NCI-H2196 (cell line): ENCODE measurements at regions not wholly inside any gene's neighbourhood (a gene's known extent, or its start where the extent isn't known, plus 50 kb on each side); places are given as distances from the start of the nearest gene placed in this dataset.
"Not testable (repeated sequence)": the region's sequence is repeated elsewhere in the genome, so short reads cannot be mapped to it uniquely, and the experiment has no call there.

Source experiments
- DNase-seq: peaks from one replicate; lab custom pipeline; 2025; ENCODE audit not compliant: unreplicated experiment; lab: John Stamatoyannopoulos, UW

DNA sequence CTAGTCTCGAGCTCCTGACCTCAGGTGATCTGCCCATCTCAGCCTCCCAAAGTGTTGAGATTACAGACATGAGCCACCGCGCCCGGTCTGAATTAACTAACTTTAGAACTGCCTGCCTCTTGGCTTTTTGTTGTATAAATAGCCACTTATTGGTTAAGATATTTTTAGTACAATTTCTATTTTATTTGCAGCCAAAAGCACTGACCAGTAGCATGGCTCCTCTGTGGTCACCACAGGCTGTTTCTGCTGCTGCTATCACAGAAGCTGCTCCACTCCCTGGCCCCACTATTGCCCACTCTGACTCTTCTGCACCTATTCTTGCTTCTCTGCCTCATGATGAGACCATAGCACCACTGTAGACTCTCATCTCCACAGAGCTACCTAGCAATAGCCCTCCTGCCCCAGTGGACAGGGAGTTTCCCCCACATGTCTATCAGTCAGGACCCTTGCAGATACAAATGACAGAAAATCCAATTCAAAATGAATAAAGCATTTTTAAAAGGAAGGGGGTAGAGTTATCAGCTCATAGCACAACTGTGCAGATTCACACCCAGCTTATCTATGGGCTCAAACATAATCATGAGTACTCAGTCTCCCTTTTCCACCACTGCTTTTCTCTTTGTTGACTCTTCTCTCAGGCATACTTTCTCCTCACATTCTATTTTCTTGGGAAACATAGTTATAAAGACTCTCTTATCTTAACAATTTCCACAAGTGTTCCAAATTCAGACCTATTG, 151.8 kb upstream of the EPB41L4A start:
- DNase-seq = no peak

DNA sequence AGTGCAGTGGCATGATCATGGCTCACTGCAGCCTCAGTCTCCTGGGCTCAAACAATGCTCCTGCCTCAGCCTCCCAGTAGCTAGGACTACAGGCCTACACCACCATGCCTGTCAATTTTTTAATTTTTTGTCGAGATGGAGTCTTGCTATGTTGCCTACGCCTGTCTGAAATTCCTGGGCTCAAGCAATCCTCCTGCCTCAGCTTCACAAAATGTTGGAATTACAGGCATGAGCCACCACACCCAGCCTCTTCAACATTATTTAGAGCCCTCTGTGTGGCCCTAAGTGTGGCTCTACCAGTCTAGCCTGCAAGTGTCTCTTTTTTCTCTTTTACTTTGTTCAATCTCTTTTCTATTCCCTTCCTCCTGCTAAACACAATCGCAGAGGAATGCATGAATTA, 154.4 kb upstream of the EPB41L4A start:
- DNase-seq = no peak

DNA sequence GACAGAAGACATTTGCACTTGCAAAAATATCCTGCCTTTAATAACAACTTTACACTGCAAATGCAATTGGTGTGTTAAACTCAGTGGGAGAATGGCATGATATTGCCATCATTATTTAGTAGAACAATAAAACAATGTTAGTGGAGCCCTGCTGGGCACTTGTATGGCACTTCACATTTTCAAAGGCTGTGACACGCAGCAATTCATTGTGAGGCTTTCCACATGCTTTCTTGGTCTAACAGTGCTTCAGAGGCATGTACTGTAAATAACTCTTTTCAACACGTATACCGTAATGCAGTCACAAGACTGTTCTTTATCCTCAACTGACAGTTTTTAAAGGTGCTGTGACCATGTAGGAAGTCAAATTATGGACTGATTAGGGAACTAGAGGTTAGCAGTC, 155.5 kb upstream of the EPB41L4A start:
- DNase-seq = no peak

DNA sequence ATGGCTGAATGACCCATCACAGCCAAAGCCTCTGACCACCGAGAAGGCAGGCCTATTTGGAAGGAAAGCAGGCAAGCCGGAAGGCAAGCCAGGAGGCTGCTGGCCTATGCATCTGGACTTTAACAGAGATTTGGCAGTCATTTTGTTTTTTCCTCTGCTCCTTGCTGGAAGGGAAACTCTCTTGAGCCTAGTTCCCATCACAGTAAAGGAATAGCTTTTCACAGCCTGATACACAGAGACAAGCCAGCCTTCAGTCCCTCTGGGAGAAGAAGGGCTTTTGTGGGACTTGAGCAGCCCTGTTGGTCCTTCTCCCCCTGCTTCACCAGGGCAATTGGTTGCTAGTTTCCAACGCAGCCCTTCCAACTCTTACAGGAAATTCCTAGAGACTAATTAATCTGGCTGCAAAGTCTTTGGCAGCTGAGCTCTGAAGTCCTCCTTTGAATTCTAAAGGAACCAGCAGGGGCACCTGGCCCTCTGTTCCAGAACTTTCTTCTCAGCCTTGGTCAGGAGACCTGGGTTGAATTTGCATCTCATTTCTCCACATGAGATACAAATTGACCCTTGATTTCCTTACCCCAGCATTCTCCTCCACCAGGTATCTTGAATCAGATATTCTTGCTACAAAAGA, 157.3 kb upstream of the EPB41L4A start:
- DNase-seq = no peak

DNA sequence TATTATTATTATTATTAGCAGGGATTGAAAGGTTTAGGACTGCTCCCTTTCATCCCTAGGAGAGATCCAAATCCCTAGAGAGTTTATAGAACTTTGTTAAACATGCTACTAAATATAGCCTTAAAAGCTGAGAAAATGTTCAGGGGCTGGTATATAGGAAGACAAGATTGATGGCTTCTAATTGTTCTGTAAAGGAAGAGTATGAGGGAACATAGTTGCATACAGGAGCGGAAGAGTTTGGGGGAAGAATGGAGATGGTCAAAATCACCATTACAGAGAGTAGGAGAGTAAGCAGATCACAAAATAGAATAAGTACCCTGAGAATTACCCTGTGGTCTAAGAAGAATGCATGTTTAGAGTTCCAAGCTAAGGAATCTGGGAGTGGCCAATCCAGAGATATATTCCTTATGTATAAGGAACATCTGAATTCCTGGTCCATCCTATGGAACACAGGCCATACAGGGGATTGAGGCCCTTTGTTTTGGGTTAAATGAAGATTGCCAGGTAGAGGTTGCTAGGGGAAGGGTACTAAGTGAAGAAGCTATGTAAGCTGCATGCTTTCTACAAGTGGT, 158.0 kb upstream of the APC start:
- DNase-seq = no peak

DNA sequence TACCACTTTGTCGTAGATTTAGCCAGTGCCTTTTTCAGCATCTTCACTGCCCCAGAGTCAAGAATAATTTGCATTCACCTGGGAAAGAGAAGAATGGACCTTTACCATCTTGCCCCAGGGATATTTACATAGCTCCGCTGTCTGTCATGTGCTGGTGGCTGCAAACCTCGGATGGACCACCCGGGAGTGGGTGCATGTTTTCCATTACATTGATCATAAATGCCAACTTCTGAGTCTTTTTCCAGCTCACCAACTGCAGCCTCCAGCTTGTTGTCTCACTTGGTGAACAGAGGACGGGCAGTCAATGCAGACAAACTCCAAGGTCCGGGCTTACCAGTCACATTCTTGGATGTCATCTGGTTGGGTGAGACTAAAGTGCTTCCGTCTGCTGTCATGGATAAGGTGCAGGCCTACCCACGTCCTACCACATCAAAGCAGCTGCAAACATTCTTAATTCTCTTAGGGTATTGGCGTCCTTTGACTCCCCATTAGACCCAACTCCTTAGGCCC, 155.8 kb upstream of the APC start:
- no peak for DNase-seq

DNA sequence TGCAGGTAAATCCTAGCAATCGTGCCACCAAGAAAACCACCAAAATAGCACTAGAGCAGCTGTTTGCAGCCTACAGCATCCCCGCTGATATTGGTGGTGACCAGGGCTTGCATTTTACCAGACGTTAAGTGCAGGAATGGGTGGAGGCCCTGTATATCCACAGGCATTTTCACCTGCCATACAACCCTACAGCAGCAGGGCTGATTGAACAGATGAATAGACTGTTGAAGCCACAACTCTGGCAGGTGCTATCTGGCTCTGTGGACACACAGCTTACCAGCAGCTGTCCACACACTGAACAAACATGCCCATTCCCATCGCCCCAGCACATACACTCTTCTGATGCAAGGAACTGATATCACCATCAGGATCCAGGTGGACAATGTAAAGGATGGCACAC, 154.5 kb upstream of the APC start:
- DNase-seq = no peak

DNA sequence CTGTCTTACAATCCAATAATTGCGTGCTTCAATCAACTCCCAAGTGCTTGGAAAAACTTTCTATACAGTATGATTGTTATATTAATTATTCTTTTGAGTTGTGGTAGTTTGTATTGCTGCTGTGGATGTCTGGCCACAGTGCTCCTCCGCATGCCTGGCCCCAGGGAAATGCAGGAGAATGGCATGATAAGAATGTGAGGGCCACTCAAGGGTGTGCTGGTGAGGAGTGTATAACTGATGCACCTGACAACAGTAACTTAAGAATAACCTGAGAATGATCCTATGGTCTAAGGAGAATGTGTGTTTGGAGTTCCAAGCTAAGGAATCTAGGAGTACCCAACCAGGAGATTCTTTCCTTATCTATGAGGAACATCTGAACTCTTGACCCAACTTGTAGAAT, 152.9 kb upstream of the APC start:
- no peak for DNase-seq

DNA sequence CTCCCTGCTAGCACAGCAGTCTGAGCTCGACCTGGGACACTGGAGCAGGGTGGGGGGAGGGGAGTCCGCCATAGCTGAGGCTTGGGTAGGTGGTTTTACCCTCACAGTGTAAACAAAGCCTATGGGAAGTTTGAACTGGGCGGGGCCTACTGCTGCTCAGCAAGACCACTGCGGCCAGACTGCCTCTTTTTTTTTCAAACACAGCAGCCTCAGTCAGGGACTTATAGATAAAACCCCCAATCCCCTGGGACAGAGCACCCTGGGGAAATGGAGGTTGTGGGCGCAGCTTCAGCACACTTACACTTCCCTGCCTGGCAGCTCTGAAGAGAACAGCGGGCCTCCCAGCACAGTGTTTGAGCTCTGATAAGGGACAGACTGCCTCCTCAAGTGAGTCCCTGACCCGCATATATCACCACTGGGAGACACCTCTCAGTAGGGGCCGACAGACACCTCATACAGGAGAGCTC, 151.1 kb upstream of the APC start:
- no peak for DNase-seq

DNA sequence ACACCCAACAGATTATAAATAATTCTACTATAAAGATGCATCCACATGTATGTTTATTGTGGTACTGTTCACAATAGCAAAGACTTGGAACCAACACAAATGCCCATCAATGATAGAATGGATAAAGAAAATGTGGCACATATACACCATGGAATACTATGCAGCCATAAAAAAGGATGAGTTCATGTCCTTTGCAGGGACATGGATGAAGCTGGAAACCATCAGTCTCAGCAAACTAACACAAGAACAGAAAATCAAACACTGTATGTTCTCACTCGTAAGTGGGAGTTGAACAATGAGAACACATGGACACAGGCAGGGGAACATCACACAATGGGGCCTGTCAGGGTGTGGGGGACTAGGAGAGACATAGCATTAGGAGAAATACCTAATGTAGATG, 146.8 kb upstream of the APC start:
- not testable (repeated sequence) for DNase-seq

DNA sequence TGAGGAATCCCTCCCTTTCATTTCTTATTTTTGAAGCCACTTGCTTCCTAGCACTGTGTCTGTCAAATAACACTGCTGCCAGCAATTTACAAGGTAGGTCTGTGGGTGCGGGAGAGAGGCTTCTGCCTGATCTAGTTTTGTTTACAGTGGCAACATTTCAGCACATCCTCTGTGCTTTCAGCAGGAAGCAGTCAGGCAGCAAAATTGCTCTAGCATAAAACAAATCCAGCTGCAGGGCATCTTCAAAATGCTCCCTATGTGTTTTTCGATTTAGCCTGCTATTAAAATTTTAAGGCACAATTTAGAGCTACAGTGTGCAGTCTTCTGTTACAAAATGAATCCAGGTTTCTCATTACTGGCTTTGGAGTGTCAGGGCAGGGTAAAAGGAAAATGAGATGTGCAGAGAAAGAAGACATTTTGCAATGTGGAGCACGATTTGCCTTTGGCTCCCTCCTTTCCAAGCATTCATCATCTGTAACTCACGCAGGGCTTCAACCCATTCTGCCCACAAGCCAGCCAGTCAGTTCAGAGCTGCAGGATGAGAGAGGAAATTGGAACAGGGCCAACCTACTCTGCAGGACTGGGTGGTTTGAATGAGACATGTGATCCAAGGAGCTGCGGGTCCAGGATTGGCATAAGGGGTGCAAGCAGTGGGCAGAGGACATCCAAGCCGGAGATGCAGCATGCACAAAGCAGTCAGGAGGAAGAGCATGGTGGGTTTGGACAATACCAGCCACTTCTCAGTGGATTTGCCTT, 143.4 kb upstream of the APC start:
- DNase-seq = no peak

DNA sequence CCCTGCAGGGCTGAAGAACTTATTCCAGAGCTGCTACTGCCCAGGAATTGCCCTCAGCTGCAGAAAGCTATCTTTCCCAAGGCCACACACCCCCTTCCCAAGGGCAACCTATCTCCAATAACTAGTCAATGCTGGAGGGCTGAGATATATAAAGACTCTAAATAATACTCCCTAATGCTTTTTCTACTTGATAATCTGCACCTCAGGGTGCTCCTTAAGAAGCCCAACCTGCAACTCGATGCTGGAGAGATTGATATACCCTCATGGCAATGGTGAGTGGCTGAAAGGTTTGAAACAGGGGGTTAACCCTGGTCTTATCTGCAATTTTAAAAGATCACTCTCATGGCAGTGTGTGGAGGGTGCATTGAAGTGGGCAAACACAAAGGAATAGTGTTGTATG, 142.7 kb upstream of the APC start:
- no peak for DNase-seq

DNA sequence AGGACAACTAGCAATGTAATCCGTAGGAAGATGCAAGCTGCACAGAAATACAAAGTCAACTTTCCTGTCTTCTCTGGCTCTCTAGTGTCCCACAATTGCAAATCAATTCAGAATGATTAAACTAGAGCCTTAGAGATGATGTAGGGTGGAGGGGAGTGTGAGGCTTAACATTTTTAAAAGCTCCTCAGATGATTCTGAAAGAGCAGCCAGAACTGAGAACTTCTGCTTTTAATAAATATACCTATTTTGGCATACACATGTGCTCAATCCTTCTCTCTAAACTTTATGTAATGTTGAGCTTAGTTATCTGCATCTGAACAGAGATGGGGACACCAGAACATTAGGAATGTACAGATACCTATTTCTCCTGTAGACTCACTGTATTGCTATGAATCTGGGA, 139.9 kb upstream of the APC start:
- no peak for DNase-seq

DNA sequence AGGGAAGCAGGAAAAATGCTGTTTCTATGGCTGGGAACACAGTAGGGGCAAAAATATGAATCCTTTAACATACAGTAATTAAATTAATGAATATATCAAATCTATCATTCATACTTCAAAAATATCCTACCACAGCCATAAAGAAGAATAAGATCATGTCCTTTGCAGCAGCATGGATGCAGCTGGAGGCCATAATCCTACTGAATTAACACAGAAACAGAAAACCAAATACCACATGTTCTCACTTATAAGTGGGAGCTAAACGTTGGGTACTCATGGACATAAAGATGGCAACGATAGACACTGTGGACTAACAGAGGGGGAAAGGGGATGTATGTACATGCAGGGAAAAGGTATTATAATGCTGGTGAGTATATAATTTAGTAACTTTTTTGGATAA, 137.2 kb upstream of the APC start:
- DNase-seq = not testable (repeated sequence)

DNA sequence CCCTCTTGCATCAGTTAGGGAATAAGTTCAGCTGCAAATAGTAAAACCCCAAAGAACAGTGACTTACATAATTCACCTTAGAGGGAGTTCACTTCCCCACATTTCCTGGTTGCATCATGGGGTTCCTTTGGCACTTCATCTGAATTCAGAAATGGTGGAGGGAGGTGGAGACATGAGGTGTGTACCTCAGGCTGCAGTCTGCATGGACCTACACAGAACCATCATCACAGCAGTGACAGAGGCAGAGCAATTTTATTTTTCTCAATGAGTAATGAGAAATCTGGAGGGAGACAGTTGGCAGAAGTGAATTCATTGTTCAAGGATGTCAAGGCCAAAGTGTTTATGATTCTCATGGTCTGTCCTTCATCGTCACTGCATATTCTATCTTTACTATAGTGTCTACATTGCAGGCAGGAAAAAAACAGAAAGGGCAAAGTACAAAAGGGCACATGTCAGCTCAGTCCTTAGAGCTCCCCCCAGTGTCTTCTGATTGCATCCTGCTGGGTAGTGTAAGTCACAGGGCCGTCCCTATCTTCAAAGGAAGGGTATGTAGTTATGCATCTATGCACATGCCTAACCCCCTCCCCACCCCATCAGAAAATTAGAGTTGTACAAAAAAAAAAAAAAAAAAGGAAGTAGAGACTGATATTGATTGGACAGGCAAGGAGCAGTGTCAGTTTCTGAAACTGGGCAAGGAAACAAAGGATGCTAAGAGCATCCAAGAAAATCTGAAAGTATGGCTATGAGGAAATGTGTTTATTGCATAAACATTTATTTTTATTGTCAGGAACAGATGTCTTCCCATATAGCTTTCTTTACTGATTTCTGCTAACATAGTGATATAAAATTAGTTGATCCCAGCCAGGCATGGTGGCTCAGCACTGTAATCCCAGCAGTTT, 132.7 kb upstream of the APC start:
- no peak for DNase-seq

DNA sequence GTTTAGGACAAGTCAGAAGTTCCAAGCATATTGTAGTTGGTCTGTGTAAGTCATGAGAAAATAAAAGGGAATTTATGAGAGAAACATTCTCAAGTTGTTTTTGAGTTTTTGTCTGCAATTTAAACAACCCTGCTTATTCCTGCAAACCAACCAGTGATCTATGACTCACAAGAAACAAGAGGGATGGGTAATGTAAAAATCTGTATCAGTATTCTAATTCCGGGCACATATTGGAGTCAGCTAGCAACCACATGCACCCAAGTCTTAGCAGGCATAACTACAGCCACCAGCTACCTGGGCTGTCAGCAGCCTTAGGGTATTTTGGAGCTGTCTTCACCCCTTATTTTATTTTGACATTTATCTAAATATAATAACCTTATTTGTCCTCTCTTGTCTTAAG, 128.7 kb upstream of the APC start:
- DNase-seq = no peak

DNA sequence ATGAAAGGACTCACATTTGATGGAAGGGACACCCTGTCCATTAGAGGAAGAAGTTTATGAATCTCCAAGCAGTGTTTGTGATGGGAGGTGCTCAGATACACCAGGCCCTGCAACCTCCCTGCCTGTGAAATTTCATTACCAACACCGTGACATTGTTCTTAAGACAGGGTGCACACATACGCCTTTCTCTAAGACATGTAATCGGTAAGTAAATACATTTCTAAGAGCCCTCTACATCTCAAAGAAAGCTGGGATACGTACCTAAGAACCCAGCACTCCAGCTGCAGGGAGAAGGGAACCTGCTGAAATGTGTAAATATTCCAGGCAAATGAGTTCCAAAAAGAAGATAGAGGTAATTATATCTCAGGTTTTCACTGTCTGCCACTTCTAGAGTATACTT, 125.0 kb upstream of the APC start:
- DNase-seq = no peak

DNA sequence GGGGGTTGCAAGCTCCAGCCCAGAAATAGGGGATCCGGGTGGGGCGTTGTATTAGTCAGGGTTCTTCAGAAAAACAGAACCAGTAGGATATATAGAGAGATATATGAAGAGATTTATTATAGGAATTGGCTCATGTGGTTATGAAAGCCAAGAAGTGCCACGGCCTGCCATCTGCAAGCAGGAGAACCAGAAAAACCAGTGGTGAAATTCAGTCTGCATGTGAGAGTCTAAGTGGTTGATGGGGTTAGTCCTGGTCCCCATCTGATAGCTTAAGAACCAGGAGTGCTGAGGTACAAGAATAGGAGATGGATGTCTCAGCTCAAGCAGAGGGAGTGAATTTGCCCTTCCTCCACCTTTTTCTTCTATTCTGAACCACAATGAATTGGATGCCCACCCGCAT, 123.4 kb upstream of the APC start:
- no peak for DNase-seq

DNA sequence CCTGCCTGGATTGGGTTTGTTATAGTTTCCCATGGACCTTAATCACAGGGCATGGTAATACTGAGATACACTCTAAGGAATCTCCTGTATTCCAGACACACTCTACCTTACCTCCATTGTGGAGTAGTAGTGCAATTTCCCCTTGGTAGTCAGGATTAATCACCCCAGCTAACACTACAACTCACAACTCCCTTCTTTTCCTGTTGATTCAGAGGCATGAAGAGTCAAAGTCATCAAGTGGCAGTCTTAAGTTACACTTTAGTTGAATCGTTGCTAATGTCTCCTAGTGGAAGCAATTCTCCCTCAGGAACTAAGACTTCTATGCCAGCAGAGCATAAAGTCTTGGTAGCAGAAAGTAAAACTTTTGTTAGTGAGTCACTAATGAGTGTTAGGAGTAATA, 122.7 kb upstream of the APC start:
- DNase-seq = no peak

DNA sequence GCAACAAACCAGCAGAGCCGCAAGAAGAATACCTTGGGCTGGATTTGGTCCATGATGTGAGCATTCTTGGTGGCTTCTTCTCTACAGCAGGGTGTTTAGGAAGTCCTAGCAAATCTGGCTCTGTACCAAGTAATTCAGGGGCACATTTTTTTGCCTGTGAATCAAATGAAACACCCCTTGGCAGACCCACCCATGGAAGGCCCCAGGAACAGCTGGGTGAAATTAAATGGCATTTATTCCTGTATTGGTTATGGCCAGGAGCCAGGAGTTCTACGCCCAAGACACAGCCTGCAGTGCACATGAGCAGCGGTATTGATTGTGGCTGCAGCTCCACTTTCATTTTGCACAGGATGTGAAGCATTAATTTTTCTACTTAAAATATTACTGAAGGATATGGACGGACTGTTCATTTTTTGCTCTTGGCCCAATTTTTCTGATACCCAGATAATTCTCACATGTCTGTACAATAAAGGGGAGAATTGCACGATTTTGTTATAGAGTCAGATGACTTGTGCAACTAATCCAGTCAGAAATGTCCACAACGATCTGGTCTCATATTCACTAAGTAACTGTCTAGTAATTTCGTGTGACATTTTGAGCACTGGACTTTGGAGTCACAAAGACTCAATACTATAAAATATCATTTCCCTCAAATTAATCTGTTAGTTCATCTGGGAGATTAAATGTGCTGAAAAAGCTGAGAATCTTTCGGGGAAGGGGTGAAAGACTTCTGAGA, 120.7 kb upstream of the APC start:
- DNase-seq = no peak
